NCI-H187 (cell line): ENCODE measurements at regions not wholly inside any gene's neighbourhood (a gene's known extent, or its start where the extent isn't known, plus 50 kb on each side); places are given as distances from the start of the nearest gene placed in this dataset.
"Not testable (repeated sequence)": the region's sequence is repeated elsewhere in the genome, so short reads cannot be mapped to it uniquely, and the experiment has no call there.

Experiments
- DNase-seq, 2 experiments: peaks; one replicate each; lab custom pipeline; 2025; lab: John Stamatoyannopoulos, UW

GRCh38 chr15:62365795-62366442 is 200.8 kb upstream of the C2CD4B start:
- DNase-seq, result no peak

- no peak for DNase-seq
These were observed 204.4 kb upstream of the C2CD4B start for GRCh38 chr15:62369454-62369853.

GRCh38 chr15:62371683-62372082 is 206.6 kb upstream of the C2CD4B start:
- DNase-seq, result not testable (repeated sequence)

GRCh38 chr15:62377736-62378480 is 212.8 kb upstream of the C2CD4B start:
- DNase-seq, result no peak

- no peak for DNase-seq
These were observed 213.8 kb upstream of the C2CD4B start for GRCh38 chr15:62378772-62379498.

- no peak for DNase-seq
These were observed 214.9 kb upstream of the C2CD4B start for GRCh38 chr15:62380011-62380410.

- no peak for DNase-seq
These were observed 217.0 kb upstream of the C2CD4B start for GRCh38 chr15:62382046-62382445.

- DNase-seq, result no peak
These were observed 225.1 kb upstream of the C2CD4B start, which contains the start of gene TLN2 for GRCh38 chr15:62389885-62390790. Gene TLN2, plus strand, starts transcription at chr15:62390550.

- DNase-seq, result no peak
These were observed 225.9 kb upstream of the C2CD4B start for GRCh38 chr15:62390791-62391640.

GRCh38 chr15:62391641-62392262 is 226.7 kb upstream of the C2CD4B start:
- DNase-seq, result no peak

GRCh38 chr15:62392376-62392775 is 227.3 kb upstream of the C2CD4B start:
- no peak for DNase-seq

- DNase-seq, result no peak
These were observed 228.1 kb upstream of the C2CD4B start for GRCh38 chr15:62393196-62393595.

GRCh38 chr15:62394079-62394478 is 229.0 kb upstream of the C2CD4B start:
- no peak for DNase-seq

GRCh38 chr15:62400778-62401177 is 235.7 kb upstream of the C2CD4B start:
- DNase-seq, result no peak

- DNase-seq, result no peak
These were observed 237.6 kb upstream of the C2CD4B start for GRCh38 chr15:62402687-62403086.

GRCh38 chr15:62403164-62403809 is 238.2 kb upstream of the C2CD4B start:
- no peak for DNase-seq

GRCh38 chr15:62404194-62404985 is 239.3 kb upstream of the C2CD4B start:
- peak; percentile 71 to 81 for DNase-seq

- DNase-seq, result no peak
These were observed 241.3 kb upstream of the C2CD4B start for GRCh38 chr15:62406305-62406891.

- DNase-seq, result no peak
These were observed 242.1 kb upstream of the C2CD4B start for GRCh38 chr15:62407216-62407615.
